ENCODE measurements at regions not wholly inside any gene's neighbourhood (a gene's known extent, or its start where the extent isn't known, plus 50 kb on each side); places are given as distances from the start of the nearest gene placed in this dataset.
"Not testable (repeated sequence)": the region's sequence is repeated elsewhere in the genome, so short reads cannot be mapped to it uniquely, and the experiment has no call there.

DNA sequence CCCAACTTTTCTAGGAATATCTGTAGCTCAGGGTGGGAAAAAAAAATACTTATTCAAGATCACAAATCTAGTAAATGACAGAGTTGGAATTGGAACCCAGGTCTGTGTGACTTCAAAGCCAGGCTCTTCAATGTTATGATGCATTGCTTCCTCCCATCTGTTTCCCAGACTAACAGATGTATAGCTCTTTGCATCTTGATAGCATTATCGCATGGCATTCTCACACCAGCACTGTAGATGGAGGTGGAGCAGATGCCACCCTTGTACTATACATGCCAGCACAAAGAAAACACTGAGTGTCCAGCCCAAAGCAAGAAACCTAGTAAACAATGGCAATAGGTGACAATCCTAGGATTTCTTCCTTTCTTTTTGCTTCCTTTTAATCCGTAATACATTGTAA lies 497.3 kb downstream of the NEBL start:
- no peak for DNase-seq (ENCODE audit: low spot score)

DNA sequence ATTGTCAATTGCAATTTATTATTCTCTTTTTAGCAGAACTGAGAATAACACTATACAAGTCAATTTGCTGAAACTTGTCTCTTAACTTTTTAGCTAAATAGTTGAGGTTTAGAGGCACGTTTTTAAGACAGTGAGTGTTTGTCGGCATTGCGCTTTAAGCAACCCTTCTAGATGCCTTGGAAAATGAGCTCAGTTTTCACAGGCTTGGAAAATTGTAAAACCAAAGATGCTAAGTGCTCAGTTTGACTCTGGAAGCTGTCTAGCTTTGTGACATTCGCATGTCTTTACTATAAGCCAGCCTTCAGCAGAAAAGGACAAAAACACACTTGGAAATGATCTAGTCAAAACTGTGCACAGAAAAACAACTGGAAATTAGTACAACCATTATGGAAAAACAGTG lies 500.4 kb downstream of the NEBL start:
- DNase-seq (ENCODE audit: low spot score) = no peak

DNA sequence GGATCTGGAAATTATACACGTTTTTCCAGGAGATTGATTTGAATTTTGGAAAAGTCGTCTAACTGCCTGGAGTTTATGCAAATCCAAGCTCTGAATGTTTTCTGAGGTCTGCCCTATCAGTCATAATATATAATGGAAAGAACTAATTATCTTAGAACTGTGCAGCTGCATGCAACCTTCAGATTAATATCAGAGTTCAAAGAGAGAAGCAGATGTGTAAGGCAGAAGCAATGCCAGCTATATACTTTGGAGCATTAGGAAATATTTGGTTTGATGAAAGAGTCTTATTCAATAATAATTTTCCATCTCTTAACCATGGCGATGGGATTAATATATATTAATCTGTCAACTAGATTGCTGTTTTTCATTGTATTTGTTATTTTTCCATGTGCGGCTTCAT lies 500.9 kb downstream of the NEBL start:
- no peak for DNase-seq (ENCODE audit: low spot score)

DNA sequence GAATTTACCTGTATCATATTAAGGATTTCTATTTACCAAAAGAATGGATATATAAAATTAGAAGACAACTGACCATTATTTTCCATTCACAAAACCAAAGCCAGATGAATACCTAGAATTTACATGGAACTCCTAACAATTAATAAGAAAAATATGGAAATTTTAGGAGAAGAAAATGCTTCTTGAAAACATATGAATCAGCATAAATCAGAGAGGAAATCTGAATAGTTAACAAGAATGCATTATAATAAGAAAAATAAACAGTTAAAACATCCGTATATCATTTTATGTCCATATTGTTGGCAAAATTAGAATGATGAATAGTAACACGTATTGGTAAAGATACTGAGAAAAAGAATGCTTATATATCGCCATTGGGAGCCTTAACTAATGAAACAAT lies 505.5 kb downstream of the NEBL start:
- no peak for DNase-seq (ENCODE audit: low spot score)

DNA sequence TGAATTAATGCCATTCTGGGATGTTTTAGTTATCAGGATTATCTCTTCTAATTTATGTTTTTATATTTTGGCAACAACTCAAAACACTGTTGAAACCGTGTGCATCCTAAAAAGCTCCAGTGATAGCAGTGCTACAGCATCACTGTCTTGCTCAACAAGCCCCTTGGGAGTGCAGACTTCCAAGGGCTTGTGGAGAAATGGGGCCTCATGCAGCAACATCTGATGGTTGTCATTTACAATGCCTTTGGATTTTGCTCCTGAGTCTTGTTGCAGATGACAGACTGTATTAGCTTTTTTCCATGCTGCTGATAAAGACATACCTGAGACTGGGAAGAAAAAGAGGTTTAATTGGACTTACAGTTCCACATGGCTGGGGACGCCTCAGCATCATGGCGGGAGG lies 515.4 kb downstream of the NEBL start:
- DNase-seq (ENCODE audit: low spot score) = no peak

DNA sequence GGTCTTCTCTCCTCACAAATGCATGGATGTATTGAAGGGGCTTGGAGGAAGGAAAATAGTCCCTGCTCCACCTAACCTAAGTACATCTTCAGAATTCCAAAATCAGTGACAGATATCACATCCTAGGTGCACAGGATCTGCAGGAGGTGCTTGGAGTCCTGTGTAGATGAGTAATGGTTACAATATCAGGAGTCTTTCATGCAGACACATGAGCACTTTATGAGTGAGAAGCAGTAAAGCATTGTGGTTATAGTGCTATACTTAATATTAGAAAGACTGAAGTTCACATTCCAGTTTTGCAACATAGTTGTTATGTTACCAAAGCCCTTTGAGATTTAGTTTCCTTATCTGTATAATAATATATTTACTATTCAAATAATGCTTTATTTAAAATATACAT lies 516.7 kb downstream of the NEBL start:
- DNase-seq (ENCODE audit: low spot score) = no peak

DNA sequence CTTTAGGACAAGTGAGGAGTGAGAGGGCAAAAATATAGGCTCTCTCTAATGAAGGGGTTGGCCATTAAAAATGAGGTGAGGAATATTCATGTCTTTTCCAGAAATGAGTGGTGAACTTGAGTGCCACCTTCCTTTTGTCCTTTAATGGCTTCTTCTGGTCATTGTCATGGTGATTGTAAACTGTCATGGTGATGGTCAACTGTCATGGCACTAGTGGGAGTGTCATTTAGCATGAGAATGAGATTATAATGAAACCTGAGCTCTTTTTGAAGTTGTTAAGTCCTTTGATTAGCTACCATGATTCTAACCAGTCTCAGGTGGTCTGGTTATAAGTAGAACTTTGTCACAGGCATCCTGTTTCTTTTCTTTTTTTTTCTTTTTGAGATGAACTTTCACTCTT lies 524.4 kb downstream of the NEBL start:
- no peak for DNase-seq (ENCODE audit: low spot score)

DNA sequence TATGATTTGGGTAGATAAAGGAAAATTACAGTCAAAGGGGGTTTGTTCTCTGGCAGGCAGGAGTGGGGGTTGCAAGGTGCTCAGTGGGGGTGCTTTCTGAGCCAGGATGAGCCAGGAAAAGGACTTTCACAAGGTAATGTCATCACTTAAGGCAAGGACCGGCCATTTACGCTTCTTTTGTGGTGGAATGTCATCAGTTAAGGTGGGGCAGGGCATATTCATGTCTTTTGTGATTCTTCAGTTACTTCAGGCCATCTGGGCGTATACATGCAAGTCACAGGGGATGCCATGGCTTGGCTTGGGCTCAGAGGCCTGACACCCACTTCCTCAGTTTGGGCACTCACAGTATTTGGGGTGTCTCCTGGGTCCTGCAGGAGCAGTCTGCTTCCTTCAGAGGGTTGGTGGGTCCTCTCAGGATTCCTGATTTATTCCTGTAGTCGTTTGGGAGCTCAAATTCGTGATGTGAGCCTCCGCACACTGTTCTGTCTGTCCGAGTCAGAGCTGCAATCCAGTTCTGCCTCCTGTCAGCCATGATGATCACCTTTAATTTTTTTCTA lies 526.1 kb downstream of the NEBL start:
- not testable (repeated sequence) for DNase-seq (ENCODE audit: low spot score)

DNA sequence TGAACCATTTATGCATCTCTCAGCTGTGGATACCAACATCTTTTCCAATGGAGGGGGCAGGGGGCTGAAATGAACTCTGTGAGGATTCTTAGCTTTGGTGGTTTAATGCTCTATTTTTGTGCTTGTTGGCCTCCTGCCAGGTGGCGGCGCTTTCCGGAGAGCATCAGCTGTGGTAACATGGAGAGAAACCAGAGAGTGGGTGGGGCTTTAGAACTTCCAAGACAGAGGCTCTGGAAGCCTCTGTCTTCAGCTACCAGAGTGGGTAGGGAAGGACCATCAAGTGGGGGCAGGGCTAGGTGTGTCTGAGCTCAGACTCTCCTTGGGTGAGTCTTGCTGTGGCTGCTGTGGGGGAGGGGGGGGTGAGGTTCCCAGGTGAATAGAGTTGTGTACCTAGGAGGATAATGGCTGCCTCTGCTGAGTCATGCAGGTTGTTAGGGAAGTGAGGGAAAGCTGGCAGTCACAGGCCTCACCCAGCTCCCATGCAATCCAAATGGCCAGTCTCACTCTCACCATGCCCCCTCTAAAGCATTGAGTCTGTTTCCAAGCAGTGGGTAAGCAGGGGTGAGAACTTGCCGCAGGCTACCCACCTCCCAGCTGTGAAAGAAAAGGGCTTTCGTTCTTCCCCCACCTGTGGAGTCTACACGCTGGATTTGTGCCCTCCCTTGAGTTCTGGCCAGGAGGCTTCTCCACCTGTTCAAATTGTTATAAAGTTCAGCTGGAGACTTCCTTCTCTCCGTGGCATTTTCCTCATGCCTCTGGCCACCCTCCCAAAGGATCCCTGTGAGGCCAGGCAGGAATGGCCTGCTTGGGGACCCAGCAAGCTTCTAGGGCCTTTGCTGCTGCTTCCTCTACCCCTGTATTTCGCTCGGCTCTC lies 527.0 kb downstream of the NEBL start:
- no peak for DNase-seq (ENCODE audit: low spot score)

DNA sequence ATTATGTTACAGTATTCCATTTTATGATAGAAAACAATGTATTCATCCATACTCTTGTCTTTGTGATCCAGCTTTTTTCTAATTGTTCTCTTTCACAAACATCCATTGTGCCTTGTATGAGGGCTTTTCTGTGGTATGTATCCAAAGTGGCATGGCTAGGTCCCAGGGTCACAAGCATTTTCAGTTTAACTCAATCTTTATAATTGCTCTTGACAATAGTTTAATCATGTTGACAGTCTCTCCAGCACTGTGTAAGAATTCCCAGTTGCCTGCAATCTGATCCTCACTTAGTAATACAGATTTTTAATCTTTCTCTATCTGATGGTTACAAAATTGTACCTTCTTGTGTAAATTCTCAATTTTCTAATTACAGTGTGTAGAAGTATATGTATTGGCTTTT lies 533.4 kb downstream of the NEBL start:
- DNase-seq (ENCODE audit: low spot score) = no peak

DNA sequence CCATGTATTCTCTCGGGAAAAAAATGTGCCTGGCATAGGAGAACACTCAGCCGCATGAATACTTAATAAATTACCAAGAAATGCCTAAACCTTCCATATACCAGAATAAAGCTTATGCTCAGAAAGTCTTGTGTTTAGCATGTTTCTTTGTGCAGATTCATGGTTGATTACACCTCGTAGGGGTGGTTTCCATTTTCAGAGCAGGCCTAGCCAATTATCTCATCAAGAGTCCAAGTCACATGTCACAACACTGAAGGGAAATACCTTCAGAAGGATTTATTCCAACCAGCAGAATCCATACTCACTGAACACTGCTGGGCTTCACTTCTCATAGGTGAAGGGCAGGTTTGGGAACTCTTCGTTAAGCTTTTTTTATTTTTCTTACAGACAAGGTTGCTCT lies 539.7 kb downstream of the PLXDC2 start:
- DNase-seq (ENCODE audit: low spot score) = no peak

DNA sequence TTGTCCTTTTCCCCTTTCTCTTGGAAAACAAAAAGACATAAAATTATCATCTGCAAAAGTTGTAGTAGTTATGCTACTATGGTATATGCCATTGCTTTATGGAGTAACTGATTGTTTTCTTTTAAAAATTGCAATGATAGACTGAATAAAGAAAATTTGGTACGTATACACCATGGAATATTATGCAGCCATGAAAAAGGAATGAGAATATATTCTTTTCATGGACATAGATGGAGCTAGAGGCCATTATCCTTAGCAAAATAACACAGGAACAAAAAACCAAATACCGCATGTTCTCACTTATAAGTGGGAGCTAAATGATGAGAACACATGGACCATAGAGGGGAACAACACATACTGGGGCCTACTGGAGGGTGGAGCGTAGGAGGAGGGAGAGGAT lies 538.8 kb downstream of the PLXDC2 start:
- no peak for DNase-seq (ENCODE audit: low spot score)

DNA sequence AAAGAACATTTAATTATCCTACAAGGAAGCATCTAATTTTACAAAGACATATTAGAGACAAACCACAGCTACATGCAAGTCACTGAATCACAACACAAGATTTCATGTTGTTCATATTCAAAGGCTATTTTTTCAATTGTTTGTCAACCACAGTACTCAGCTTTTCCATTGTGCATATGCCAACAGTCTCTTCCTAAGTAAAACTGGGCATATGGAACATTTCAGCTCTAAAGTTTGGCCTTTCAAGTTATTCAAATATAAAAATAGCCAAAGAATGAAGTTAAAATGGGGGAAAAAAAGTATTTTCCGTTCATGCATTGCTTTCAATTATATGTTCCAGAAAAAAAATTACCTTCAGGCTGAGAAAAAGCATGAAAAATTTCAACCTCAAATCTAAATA lies 537.9 kb downstream of the PLXDC2 start:
- no peak for DNase-seq (ENCODE audit: low spot score)

DNA sequence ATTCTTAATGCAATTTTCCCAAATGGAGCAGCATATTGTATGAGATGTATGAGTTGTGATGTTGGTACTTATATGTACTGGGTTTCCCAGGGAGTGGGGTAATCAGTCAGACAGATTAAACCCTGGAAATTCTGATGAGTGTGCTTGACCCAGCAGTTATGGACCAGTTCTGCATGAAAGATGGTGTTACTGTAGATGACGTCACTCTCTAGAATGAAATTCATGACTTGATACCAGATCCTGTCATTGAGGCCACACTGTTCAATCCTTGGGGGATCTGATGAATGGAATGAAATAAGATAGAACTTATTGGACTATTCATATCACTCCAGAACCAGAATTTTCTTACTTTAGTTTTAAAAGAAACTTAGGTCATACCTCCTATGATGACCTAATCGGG lies 534.3 kb downstream of the PLXDC2 start:
- DNase-seq (ENCODE audit: low spot score) = no peak

DNA sequence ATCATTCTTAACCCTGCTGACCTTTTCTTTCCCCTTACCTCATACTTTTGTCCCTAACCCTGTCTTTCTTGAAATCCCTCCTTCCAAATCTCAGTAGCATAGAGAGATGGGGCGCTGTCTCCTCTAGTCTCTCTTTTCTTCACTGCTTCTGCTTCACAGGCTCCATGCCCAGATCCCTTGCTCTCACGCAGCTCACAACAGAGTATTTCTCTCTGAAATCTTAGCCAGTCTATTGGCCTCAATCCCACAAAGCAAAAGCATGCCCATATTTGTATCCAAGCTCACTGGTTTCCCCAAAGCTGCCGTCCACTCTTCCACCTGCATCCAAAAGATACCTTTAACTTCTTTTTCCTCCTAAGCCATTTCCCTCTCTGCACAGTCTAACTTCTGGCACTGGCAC lies 526.8 kb downstream of the PLXDC2 start:
- DNase-seq (ENCODE audit: low spot score) = no peak

Measured in RKO (cell line).